ENCODE measurements at regions not wholly inside any gene's neighbourhood (a gene's known extent, or its start where the extent isn't known, plus 50 kb on each side); places are given as distances from the start of the nearest gene placed in this dataset.

DNA sequence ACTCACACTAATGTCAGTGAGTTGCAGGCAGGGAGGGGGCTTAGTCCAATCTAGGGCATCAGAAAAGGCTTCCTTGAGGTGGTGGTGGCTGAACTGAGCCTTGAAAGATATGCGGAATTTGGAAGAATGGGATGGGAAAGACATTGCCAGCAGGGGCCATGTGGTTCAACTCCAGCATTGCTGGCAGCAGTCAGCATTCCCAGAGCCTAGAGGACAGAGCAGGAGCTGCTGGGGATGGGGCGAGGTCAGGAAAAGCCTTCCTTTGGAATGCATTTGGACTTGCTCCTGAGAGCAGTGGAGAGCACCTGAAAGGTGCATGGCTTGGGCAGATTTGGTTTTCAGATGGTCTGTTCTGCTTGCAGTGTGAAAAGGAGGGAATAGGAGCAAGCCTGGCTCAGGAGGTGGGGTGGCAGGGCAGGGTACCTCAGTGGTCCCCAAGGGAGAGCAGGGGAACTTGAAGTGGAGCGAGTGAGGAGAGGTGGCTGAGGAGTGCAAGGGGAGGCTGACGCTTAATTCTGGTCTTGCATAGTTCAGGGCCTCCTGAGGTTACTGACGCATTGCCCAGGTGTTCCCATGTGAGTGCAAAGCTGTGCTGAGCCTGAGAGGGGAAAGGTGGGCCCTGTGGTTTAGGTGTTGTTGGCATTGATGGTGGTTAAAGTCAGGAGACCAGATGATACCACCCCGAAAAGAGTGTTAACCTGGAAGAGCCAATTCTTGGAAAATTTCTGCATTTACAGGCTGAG, 112.1 kb upstream of the MGAT5 start:
- TF ChIP-seq CTCF (IDR thresholded peaks at IDR 0.05; ENCODE audit: low read length): no peak
- no peak for TF ChIP-seq EZH2 (IDR thresholded peaks at IDR 0.05; ENCODE audit: borderline replicate concordance, low read length)
